ENCODE measurements at regions not wholly inside any gene's neighbourhood (a gene's known extent, or its start where the extent isn't known, plus 50 kb on each side); places are given as distances from the start of the nearest gene placed in this dataset.

GRCh38 chr1:113210248-113210647, 137.2 kb downstream of the LRIG2 start:
- Histone ChIP-seq H3K4me1 (ENCODE audit: insufficient read depth, low read length) (no peaks in the 10 kb centered on the region), H3K36me3 (ENCODE audit: low read depth, low read length) (no peaks in the 10 kb centered on the region), H3K4me2 (ENCODE audit: low read length) (no peak overlapping the region), H3K27me3 (ENCODE audit: low read length) (no peaks in the 10 kb centered on the region), H3K27ac (ENCODE audit: low read length) (no peak overlapping the region), H3K4me3 (ENCODE audit: low read length) (no peak overlapping the region), H2AFZ (ENCODE audit: low read length) (peak overlapping the region; percentile 15; the same call in 1 of the 2 replicates), H3K9ac (ENCODE audit: low read length) (no peak overlapping the region), H3K9me2 (replicated peaks; ENCODE audit: low read length) (no peaks in the 10 kb centered on the region), H3K9me3 (ENCODE audit: low read length) (no peaks in the 10 kb centered on the region), H4K20me1 (ENCODE audit: low read length) (no peaks in the 10 kb centered on the region), H3K79me2 (ENCODE audit: low read length) (no peaks in the 10 kb centered on the region), H3F3A (ENCODE audit: low read length, unreplicated experiment) (no peaks in the 10 kb centered on the region)
- ChIA-PET CTCF (no interaction called here), POLR2A (ENCODE audit: unreplicated experiment) (no interaction called here)
- ATAC-seq (peak; percentile 31; the same call in 1 of the 2 replicates), DNase-seq (no peak)
- intact Hi-C loops (cut with micrococcal nuclease) = no loop called here
- BruUV-seq (replicated peaks) = no TSS peak
- no peak for TF ChIP-seq EZH2phosphoT487 (IDR thresholded peaks at IDR 0.05; ENCODE audit: borderline replicate concordance, low read length)
- TF ChIP-seq, protein P1, sequence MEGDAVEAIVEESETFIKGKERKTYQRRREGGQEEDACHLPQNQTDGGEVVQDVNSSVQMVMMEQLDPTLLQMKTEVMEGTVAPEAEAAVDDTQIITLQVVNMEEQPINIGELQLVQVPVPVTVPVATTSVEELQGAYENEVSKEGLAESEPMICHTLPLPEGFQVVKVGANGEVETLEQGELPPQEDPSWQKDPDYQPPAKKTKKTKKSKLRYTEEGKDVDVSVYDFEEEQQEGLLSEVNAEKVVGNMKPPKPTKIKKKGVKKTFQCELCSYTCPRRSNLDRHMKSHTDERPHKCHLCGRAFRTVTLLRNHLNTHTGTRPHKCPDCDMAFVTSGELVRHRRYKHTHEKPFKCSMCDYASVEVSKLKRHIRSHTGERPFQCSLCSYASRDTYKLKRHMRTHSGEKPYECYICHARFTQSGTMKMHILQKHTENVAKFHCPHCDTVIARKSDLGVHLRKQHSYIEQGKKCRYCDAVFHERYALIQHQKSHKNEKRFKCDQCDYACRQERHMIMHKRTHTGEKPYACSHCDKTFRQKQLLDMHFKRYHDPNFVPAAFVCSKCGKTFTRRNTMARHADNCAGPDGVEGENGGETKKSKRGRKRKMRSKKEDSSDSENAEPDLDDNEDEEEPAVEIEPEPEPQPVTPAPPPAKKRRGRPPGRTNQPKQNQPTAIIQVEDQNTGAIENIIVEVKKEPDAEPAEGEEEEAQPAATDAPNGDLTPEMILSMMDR (conservative IDR thresholded peaks at IDR 0.05; ENCODE audit: low read depth, low read length) = no peak
- TF ChIP-seq EZH2 (IDR thresholded peaks at IDR 0.05; ENCODE audit: low read length, unreplicated experiment) = no peak

DNA sequence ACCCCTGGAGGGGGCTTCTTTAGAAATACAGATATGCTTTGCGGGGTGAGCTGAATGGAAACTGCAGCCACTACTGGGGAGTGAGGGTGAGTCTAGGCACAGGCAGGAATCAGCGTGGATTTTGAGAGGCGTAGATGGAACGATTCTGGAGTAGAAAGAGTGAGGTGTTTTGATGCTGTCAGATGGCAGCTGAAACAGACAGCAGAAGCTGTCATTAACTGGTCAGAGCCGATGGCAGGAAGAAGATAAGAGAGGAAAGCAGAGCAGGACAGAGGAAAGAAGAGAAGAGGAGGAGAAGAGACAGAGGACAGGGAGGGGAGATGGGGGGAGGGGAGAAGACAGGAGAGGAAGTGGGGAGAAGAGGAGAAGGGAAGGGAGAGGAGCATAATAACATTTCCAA, 138.5 kb downstream of the LRIG2 start:
- no peak overlapping the region for H3K27ac ChIP-seq (ENCODE audit: low read length)
- no TSS peak for BruUV-seq (replicated peaks)
- H3K4me2 ChIP-seq (ENCODE audit: low read length) = no peak overlapping the region

GRCh38 chr1:113215015-113215414, 142.0 kb downstream of the LRIG2 start:
- Histone ChIP-seq H3K9me2 (replicated peaks; ENCODE audit: low read length) (no peaks in the 10 kb centered on the region), H3K9ac (ENCODE audit: low read length) (no peak overlapping the region), H3K4me2 (ENCODE audit: low read length) (no peak overlapping the region), H3K36me3 (ENCODE audit: low read depth, low read length) (no peaks in the 10 kb centered on the region), H3K27me3 (ENCODE audit: low read length) (no peaks in the 10 kb centered on the region), H3K27ac (ENCODE audit: low read length) (no peak overlapping the region), H2AFZ (ENCODE audit: low read length) (no peak overlapping the region), H3K4me1 (ENCODE audit: insufficient read depth, low read length) (no peaks in the 10 kb centered on the region), H3K4me3 (ENCODE audit: low read length) (no peak overlapping the region), H4K20me1 (ENCODE audit: low read length) (no peaks in the 10 kb centered on the region), H3K9me3 (ENCODE audit: low read length) (no peaks in the 10 kb centered on the region), H3K79me2 (ENCODE audit: low read length) (no peaks in the 10 kb centered on the region), H3F3A (ENCODE audit: low read length, unreplicated experiment) (no peaks in the 10 kb centered on the region)
- ChIA-PET CTCF (no interaction called here), POLR2A (ENCODE audit: unreplicated experiment) (no interaction called here)
- DNase-seq = no peak
- intact Hi-C loops (cut with micrococcal nuclease) = no loop called here
- no peak for TF ChIP-seq EZH2phosphoT487 (IDR thresholded peaks at IDR 0.05; ENCODE audit: borderline replicate concordance, low read length)
- TF ChIP-seq, protein P1 (conservative IDR thresholded peaks at IDR 0.05; ENCODE audit: low read depth, low read length) = no peak
- no peak for TF ChIP-seq EZH2 (IDR thresholded peaks at IDR 0.05; ENCODE audit: low read length, unreplicated experiment)
- BruUV-seq (replicated peaks) = no TSS peak
- ATAC-seq = no peak

More for the DNA sequence above, 138.5 kb downstream of the LRIG2 start:
- intact Hi-C loops (cut with micrococcal nuclease) = no loop called here
- ATAC-seq (no peak), DNase-seq (no peak)
- Histone ChIP-seq H3K27me3 (ENCODE audit: low read length) (no peaks in the 10 kb centered on the region), H3F3A (ENCODE audit: low read length, unreplicated experiment) (no peaks in the 10 kb centered on the region), H3K79me2 (ENCODE audit: low read length) (no peaks in the 10 kb centered on the region), H3K9me2 (replicated peaks; ENCODE audit: low read length) (no peaks in the 10 kb centered on the region), H3K36me3 (ENCODE audit: low read depth, low read length) (no peaks in the 10 kb centered on the region), H3K9me3 (ENCODE audit: low read length) (no peaks in the 10 kb centered on the region), H2AFZ (ENCODE audit: low read length) (no peak overlapping the region), H3K9ac (ENCODE audit: low read length) (no peak overlapping the region), H3K4me3 (ENCODE audit: low read length) (no peak overlapping the region), H4K20me1 (ENCODE audit: low read length) (no peaks in the 10 kb centered on the region), H3K4me1 (ENCODE audit: insufficient read depth, low read length) (no peaks in the 10 kb centered on the region)
- TF ChIP-seq, protein P1 (conservative IDR thresholded peaks at IDR 0.05; ENCODE audit: low read depth, low read length) = no peak
- TF ChIP-seq EZH2phosphoT487 (IDR thresholded peaks at IDR 0.05; ENCODE audit: borderline replicate concordance, low read length) (no peak), EZH2 (IDR thresholded peaks at IDR 0.05; ENCODE audit: low read length, unreplicated experiment) (no peak)
- CTCF ChIA-PET = no interaction called here
- POLR2A ChIA-PET (ENCODE audit: unreplicated experiment) = no interaction called here

Data from PC-3 (cell line).